D721Med (cell line): ENCODE measurements at regions not wholly inside any gene's neighbourhood (a gene's known extent, or its start where the extent isn't known, plus 50 kb on each side); places are given as distances from the start of the nearest gene placed in this dataset.

ENCODE experiments used
- DNase-seq: peaks from one replicate; pipeline ENCODE4 v3.0.0; 2011; ENCODE audit warnings: low spot score; ENCODE audit not compliant: insufficient read length
- FAIRE-seq: peaks from 2 replicates; lab custom pipeline; 2011; peaks lifted over from hg19 to GRCh38; lab: Jason Lieb, UNC
- TF ChIP-seq, protein P1 (sequence below): IDR thresholded peaks from 2 replicates; pipeline ENCODE4 v1.5.1; 2012; ENCODE audit warnings: mild to moderate bottlenecking, control low read depth; ENCODE audit not compliant: insufficient read depth; ENCODE audit errors: missing control alignments

- DNase-seq (no peak), FAIRE-seq (no peak)
- TF ChIP-seq, protein P1, sequence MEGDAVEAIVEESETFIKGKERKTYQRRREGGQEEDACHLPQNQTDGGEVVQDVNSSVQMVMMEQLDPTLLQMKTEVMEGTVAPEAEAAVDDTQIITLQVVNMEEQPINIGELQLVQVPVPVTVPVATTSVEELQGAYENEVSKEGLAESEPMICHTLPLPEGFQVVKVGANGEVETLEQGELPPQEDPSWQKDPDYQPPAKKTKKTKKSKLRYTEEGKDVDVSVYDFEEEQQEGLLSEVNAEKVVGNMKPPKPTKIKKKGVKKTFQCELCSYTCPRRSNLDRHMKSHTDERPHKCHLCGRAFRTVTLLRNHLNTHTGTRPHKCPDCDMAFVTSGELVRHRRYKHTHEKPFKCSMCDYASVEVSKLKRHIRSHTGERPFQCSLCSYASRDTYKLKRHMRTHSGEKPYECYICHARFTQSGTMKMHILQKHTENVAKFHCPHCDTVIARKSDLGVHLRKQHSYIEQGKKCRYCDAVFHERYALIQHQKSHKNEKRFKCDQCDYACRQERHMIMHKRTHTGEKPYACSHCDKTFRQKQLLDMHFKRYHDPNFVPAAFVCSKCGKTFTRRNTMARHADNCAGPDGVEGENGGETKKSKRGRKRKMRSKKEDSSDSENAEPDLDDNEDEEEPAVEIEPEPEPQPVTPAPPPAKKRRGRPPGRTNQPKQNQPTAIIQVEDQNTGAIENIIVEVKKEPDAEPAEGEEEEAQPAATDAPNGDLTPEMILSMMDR = no peak
Measured at GRCh38 chr7:84331616-84332015, 137.0 kb upstream of the SEMA3A start.

- FAIRE-seq = no peak
- DNase-seq = no peak
- TF ChIP-seq, protein P1 = no peak
Measured at GRCh38 chr7:84328571-84328970, 134.0 kb upstream of the SEMA3A start.

DNA sequence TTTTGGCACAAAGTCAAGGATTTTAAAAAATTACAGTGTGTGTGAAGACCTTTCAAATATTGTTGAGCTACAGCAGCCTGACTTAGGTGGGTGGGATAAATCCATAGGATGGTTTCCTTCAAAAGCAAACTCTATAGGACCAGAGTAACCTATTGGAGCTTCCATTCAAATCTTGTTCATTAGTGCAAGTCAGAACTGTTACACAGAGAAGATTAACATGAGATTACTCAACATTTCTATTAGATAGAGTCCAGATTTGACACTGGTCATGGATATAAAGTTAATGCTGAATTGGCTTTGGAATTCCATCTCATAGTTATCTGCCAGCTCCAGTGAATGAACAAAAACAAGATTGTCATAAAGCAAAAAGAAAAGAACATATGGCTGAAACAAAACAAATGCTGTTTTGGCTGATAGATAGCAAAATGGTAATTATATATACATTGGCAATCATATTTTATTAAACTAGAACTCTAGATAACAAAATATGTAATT is 129.6 kb upstream of the SEMA3A start:
- TF ChIP-seq, protein P1 = no peak
- DNase-seq = no peak

GRCh38 chr7:84317536-84317935 is 122.9 kb upstream of the SEMA3A start:
- TF ChIP-seq, protein P1 = no peak
- no peak for DNase-seq
- no peak for FAIRE-seq

More for the DNA sequence above, 129.6 kb upstream of the SEMA3A start:
- peak; percentile 11 for FAIRE-seq

DNA sequence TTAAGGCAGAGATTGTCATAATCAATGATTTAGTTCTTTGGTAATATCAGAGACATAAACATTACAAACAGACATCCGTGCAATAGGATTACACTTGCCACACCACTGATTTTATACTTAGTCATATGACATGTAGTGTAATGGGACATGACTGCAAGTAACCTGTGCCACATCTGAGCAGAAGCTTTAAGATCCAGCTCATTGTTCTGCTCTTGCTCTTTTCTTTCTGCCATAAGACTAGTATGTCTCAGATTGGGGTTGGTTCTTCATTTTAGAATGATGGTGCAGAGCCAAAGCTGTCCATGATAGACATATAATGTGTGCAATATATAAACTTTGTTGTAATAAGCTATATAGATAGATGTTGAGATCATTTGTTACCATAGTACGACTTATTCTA is 119.7 kb upstream of the SEMA3A start:
- DNase-seq = no peak
- TF ChIP-seq, protein P1 = no peak

DNA sequence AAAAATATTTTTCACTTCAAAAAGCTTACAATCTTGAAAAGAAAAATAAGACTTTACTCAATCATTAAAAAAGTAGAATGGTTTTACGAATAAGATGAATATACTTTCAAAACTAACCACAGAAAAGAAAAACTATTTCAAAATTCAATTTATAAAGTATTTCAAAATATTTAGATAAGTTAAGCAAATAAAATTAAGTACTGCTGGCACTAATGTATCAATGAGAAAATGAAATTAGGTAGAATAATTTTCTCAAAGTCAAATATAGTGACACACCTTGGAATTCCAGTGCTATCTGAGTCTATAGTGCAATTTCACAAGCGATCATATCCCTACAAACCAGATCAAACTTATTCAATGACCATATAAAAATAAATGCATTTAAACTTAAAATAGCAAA is 109.8 kb upstream of the SEMA3A start:
- TF ChIP-seq, protein P1 = no peak
- DNase-seq (no peak), FAIRE-seq (no peak)

More for the DNA sequence above, 119.7 kb upstream of the SEMA3A start:
- FAIRE-seq = no peak

- TF ChIP-seq, protein P1 = no peak
- FAIRE-seq (no peak), DNase-seq (no peak)
Measured at GRCh38 chr7:84302949-84303348, 108.4 kb upstream of the SEMA3A start.
